Natural killer cell treated with Interleukin-12 subunit alpha and Interleukin-12 subunit beta and Interleukin-15 and Interleukin-18, amount 100 ng/mL, for 72 hours (primary cell): ENCODE measurements at regions not wholly inside any gene's neighbourhood (a gene's known extent, or its start where the extent isn't known, plus 50 kb on each side); places are given as distances from the start of the nearest gene placed in this dataset.
"Not testable (repeated sequence)": the region's sequence is repeated elsewhere in the genome, so short reads cannot be mapped to it uniquely, and the experiment has no call there.

Experiments
- ATAC-seq, 2 donors: fragments of 150-1000 bp; cut with Tn5 transposase in 1 of 2; sonication (Bioruptor Pico), chemical (Tn5 transposase) in 1 of 2; 2 replicates each; pipeline ENCODE4 v1.10.0; 2021
- DNase-seq: peaks from one replicate; pipeline ENCODE4 v3.0.0; 2022; ENCODE audit warnings: low spot score
- H3K27ac Mint-ChIP-seq, 2 donors: 1 replicate in 1 of 2; 2 replicates in 1 of 2; pipeline ENCODE4 v1.8.0; 2022; ENCODE audit warnings: mixed read lengths in 2 of 2, mild to moderate bottlenecking in 1 of 2, moderate library complexity in 1 of 2
- H3K27me3 Mint-ChIP-seq, 2 donors: 1 replicate in 1 of 2; 2 replicates in 1 of 2; pipeline ENCODE4 v1.8.0; 2022; ENCODE audit warnings: mixed read lengths in 2 of 2
- H3K36me3 Mint-ChIP-seq: one replicate; pipeline ENCODE4 v1.8.0; 2022; ENCODE audit warnings: mixed read lengths
- H3K4me1 Mint-ChIP-seq, 2 donors: 1 replicate in 1 of 2; 2 replicates in 1 of 2; pipeline ENCODE4 v1.8.0; 2022; ENCODE audit warnings: low read depth in 2 of 2, mixed read lengths in 2 of 2, mild to moderate bottlenecking in 1 of 2
- H3K4me3 Mint-ChIP-seq: one replicate; pipeline ENCODE4 v1.8.0; 2022; ENCODE audit warnings: mixed read lengths
- H3K9me3 Mint-ChIP-seq: 2 replicates; pipeline ENCODE4 v1.8.0; 2022; ENCODE audit warnings: mixed read lengths

DNA sequence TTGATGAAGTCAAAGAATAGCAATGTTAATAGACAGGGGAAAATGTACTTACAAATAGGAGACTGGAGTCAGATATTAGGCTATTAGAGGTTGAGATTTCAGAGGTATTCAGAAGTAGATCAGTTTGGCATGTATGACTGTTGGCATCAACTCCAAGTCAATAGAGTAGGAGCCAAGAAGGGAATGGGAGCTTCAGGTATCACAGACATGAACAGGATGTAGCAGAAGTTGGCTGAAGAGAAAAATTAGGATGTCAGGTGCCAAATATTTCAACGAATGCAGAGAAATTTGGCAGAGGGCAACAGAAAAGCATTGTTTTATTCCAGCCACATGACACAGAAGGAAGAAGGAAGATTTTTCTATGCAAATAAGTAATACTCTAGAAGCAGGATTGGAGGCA lies 69.7 kb downstream of the GLYATL1 start:
- Mint-ChIP-seq H3K36me3 (no peaks in the 10 kb centered on the region), H3K9me3 (no peaks in the 10 kb centered on the region), H3K27ac (no peak overlapping the region), H3K27me3 (peaks cover 11 to 27% of the 10 kb centered on the region in 2 donors), H3K4me3 (no peak overlapping the region), H3K4me1 (no peaks in the 10 kb centered on the region)
- DNase-seq (no peak), ATAC-seq (no peak)

- no peak overlapping the region for H3K27ac Mint-ChIP-seq
- no peaks in the 10 kb centered on the region for H3K36me3 Mint-ChIP-seq
- no peaks in the 10 kb centered on the region for H3K9me3 Mint-ChIP-seq
- H3K4me3 Mint-ChIP-seq = no peak overlapping the region
- no peaks in the 10 kb centered on the region for H3K4me1 Mint-ChIP-seq
- no peak for DNase-seq
- no peak for ATAC-seq
- H3K27me3 Mint-ChIP-seq = peaks cover 11 to 34% of the 10 kb centered on the region in 2 donors
These were observed 70.4 kb downstream of the GLYATL1 start for GRCh38 chr11:59009661-59010060.

- H3K27ac Mint-ChIP-seq = no peak overlapping the region
- no peaks in the 10 kb centered on the region for H3K4me1 Mint-ChIP-seq
- ATAC-seq (no peak), DNase-seq (no peak)
- no peaks in the 10 kb centered on the region for H3K9me3 Mint-ChIP-seq
- H3K27me3 Mint-ChIP-seq = peaks cover 11 to 35% of the 10 kb centered on the region in 2 donors
- H3K4me3 Mint-ChIP-seq = no peak overlapping the region
- H3K36me3 Mint-ChIP-seq = no peaks in the 10 kb centered on the region
These were observed 71.4 kb downstream of the GLYATL1 start for GRCh38 chr11:59010708-59011107.

- DNase-seq (no peak), ATAC-seq (no peak)
- Mint-ChIP-seq H3K4me1 (no peaks in the 10 kb centered on the region), H3K9me3 (no peaks in the 10 kb centered on the region), H3K36me3 (no peaks in the 10 kb centered on the region), H3K27me3 (peaks cover 15 to 33% of the 10 kb centered on the region in 2 donors), H3K27ac (no peak overlapping the region), H3K4me3 (no peak overlapping the region)
These were observed 72.5 kb downstream of the GLYATL1 start for GRCh38 chr11:59011655-59012397.

GRCh38 chr11:59012398-59013265 lies 73.3 kb downstream of the GLYATL1 start:
- DNase-seq = no peak
- peak in 1 of 2 donors; percentile 28 for ATAC-seq
- Mint-ChIP-seq H3K27ac (no peak overlapping the region), H3K4me1 (no peaks in the 10 kb centered on the region), H3K27me3 (peaks cover 12 to 28% of the 10 kb centered on the region in 2 donors), H3K36me3 (no peaks in the 10 kb centered on the region), H3K9me3 (no peaks in the 10 kb centered on the region), H3K4me3 (no peak overlapping the region)

DNA sequence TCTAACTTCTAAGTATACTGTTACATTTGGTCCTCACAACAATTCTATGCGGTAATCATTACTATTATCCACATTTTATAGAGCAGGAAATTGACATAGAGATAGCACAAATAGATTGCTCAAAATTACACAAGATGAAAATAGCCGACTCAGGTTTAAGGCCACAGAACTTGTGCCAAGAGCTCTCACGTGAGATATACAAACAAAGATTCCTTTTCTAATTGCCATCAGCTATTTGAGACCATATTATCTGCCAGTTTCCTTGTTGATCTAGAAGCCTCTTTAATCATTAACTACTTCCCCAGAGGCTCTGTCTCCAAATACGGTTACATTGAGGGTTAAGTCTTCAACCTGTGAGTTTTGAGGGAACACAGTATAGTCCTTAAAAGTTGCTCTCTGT lies 61.0 kb upstream of the GLYATL1B start:
- H3K4me3 Mint-ChIP-seq = no peak overlapping the region
- DNase-seq (no peak), ATAC-seq (no peak)
- H3K27me3 Mint-ChIP-seq = peaks cover 9 to 23% of the 10 kb centered on the region in 2 donors
- no peak overlapping the region for H3K27ac Mint-ChIP-seq
- no peaks in the 10 kb centered on the region for H3K36me3 Mint-ChIP-seq
- no peaks in the 10 kb centered on the region for H3K4me1 Mint-ChIP-seq
- no peaks in the 10 kb centered on the region for H3K9me3 Mint-ChIP-seq

GRCh38 chr11:59028105-59028504 lies 58.0 kb upstream of the GLYATL1B start:
- no peak overlapping the region for H3K27ac Mint-ChIP-seq
- H3K36me3 Mint-ChIP-seq = no peaks in the 10 kb centered on the region
- peaks cover 22 to 34% of the 10 kb centered on the region in 2 donors for H3K27me3 Mint-ChIP-seq
- no peak for DNase-seq
- H3K9me3 Mint-ChIP-seq = no peaks in the 10 kb centered on the region
- H3K4me1 Mint-ChIP-seq = no peaks in the 10 kb centered on the region
- no peak overlapping the region for H3K4me3 Mint-ChIP-seq
- no peak for ATAC-seq

DNA sequence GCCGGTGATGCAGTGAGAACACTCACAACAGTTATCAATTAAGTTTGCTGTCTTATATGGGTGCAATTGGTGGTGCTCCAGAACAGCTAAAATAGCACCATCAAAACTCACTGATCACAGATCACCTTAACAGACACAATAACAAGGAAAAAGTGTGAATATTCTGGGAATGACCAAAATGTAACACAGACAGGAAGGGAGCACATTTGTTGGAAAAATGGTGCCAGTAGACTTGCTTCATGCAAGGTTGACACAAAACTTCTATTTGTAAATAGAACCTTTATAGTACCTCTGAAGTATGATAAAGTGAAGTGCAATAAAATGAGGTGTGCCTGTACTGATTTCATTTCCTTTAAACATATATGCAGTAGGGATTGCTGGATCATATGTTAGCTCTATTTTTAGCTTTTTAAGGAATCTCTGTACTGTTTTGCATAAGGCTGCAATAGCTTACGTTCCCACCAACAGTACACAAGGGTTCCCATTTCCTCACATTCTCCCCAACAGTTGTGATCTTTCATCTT lies 56.7 kb upstream of the GLYATL1B start:
- Mint-ChIP-seq H3K36me3 (no peaks in the 10 kb centered on the region), H3K4me3 (no peak overlapping the region), H3K9me3 (no peaks in the 10 kb centered on the region), H3K27ac (no peak overlapping the region), H3K27me3 (peaks cover 27 to 47% of the 10 kb centered on the region in 2 donors), H3K4me1 (no peaks in the 10 kb centered on the region)
- no peak for DNase-seq
- ATAC-seq = no peak

- H3K27ac Mint-ChIP-seq = no peak overlapping the region
These were observed 56.1 kb upstream of the GLYATL1B start for GRCh38 chr11:59030037-59030436.

DNA sequence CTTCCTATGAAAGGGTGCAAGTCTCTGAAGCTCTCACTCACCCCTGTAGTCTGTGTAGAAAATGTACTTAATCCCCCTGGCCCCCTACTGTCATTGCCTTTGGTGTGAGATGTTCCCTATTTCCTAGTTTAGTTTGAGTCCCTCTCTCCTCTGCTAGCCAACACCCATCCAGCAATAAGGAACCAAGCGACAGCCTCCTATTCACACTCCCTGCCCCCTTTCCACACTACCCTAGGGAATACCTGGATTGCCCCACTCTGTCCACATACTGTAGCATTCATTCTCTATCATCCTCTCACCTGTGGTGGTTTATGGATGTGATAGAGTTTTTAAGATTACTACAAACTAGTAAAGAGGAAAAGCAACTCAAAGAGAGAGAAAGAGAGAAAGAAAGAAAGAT lies 54.4 kb upstream of the GLYATL1B start:
- H3K27me3 Mint-ChIP-seq = peaks cover 32 to 60% of the 10 kb centered on the region in 2 donors
- H3K4me1 Mint-ChIP-seq = not testable (repeated sequence)

More at GRCh38 chr11:59030037-59030436, 56.1 kb upstream of the GLYATL1B start:
- H3K36me3 Mint-ChIP-seq = no peaks in the 10 kb centered on the region
- no peaks in the 10 kb centered on the region for H3K4me1 Mint-ChIP-seq
- peaks cover 32 to 53% of the 10 kb centered on the region in 2 donors for H3K27me3 Mint-ChIP-seq
- no peak overlapping the region for H3K4me3 Mint-ChIP-seq
- H3K9me3 Mint-ChIP-seq = no peaks in the 10 kb centered on the region
- DNase-seq = no peak
- ATAC-seq = peak in 1 of 2 donors; percentile 27

More for the DNA sequence above, 54.4 kb upstream of the GLYATL1B start:
- H3K27ac Mint-ChIP-seq, ATAC-seq, H3K4me3 Mint-ChIP-seq, H3K9me3 Mint-ChIP-seq, DNase-seq, H3K36me3 Mint-ChIP-seq: not testable (repeated sequence)
